Islet of Langerhans (tissue), 1 donor: ENCODE measurements at regions not wholly inside any gene's neighbourhood (a gene's known extent, or its start where the extent isn't known, plus 50 kb on each side); places are given as distances from the start of the nearest gene placed in this dataset.
"Not testable (repeated sequence)": the region's sequence is repeated elsewhere in the genome, so short reads cannot be mapped to it uniquely, and the experiment has no call there.

Experiments
- FAIRE-seq: peaks from one replicate; lab custom pipeline; 2011; peaks lifted over from hg19 to GRCh38; lab: Jason Lieb, UNC

- no peak for FAIRE-seq
These were observed 168.3 kb downstream of the BRD1 start for GRCh38 chr22:49659281-49659923.

- no peak for FAIRE-seq
These were observed 168.8 kb downstream of the BRD1 start for GRCh38 chr22:49658902-49659280.

- FAIRE-seq: no peak
These were observed 169.6 kb downstream of the BRD1 start for GRCh38 chr22:49657974-49658590.

- no peak for FAIRE-seq
These were observed 170.2 kb downstream of the BRD1 start for GRCh38 chr22:49657275-49657973.

GRCh38 chr22:49656883-49657274, 170.8 kb downstream of the BRD1 start:
- FAIRE-seq: not testable (repeated sequence)

- no peak for FAIRE-seq
These were observed 171.3 kb downstream of the BRD1 start for GRCh38 chr22:49656291-49656851.

GRCh38 chr22:49655168-49655812, 172.4 kb downstream of the BRD1 start:
- no peak for FAIRE-seq

- no peak for FAIRE-seq
These were observed 177.1 kb downstream of the BRD1 start for GRCh38 chr22:49650336-49651241.

- FAIRE-seq: no peak
These were observed 178.3 kb downstream of the BRD1 start for GRCh38 chr22:49649166-49650068.

GRCh38 chr22:49648053-49648452, 179.6 kb downstream of the BRD1 start:
- FAIRE-seq: no peak

GRCh38 chr22:49647627-49648026, 180.0 kb downstream of the BRD1 start:
- no peak for FAIRE-seq

GRCh38 chr22:49646876-49647275, 180.8 kb downstream of the BRD1 start:
- no peak for FAIRE-seq

GRCh38 chr22:49645791-49646550, 181.7 kb downstream of the BRD1 start:
- FAIRE-seq: no peak

- no peak for FAIRE-seq
These were observed 182.4 kb downstream of the BRD1 start for GRCh38 chr22:49645257-49645656.

- no peak for FAIRE-seq
These were observed 183.7 kb downstream of the BRD1 start for GRCh38 chr22:49643998-49644397.

- no peak for FAIRE-seq
These were observed 184.2 kb downstream of the BRD1 start for GRCh38 chr22:49643466-49643865.

- no peak for FAIRE-seq
These were observed 184.9 kb downstream of the BRD1 start for GRCh38 chr22:49642741-49643140.

- FAIRE-seq: no peak
These were observed 185.3 kb downstream of the BRD1 start for GRCh38 chr22:49642331-49642730.

- no peak for FAIRE-seq
These were observed 185.8 kb downstream of the BRD1 start for GRCh38 chr22:49641770-49642313.
